ENCODE measurements at regions not wholly inside any gene's neighbourhood (a gene's known extent, or its start where the extent isn't known, plus 50 kb on each side); places are given as distances from the start of the nearest gene placed in this dataset.

GRCh38 chr2:8244639-8245038 is 437.2 kb upstream of the ID2 start:
- Histone ChIP-seq H3K36me3 (ENCODE audit: low read depth) (no peaks in the 10 kb centered on the region), H3K9me2 (ENCODE audit: insufficient read depth) (no peaks in the 10 kb centered on the region), H3K4me1 (ENCODE audit: insufficient read depth) (peaks cover 28% of the 10 kb centered on the region), H3K27ac (no peak overlapping the region), H3K4me3 (no peak overlapping the region), H3K9ac (no peak overlapping the region), H3K79me2 (ENCODE audit: insufficient read depth) (no peaks in the 10 kb centered on the region), H3F3A (ENCODE audit: insufficient read depth) (peaks cover 17% of the 10 kb centered on the region; the same call in 1 of the 2 replicates), H3K27me3 (replicated peaks; ENCODE audit: insufficient read depth) (no peaks in the 10 kb centered on the region), H4K20me1 (ENCODE audit: insufficient read depth) (no peaks in the 10 kb centered on the region), H3K4me2 (ENCODE audit: unreplicated experiment) (no peak overlapping the region), H3K9me3 (ENCODE audit: low read depth) (no peaks in the 10 kb centered on the region), H2AFZ (no peak overlapping the region)
- 83 to 92% methylated on average over 2 of the region's 2 CpGs for WGBS, 2 experiments (ENCODE audit: low coverage in 1 of 2, low lambda C conversion rate in 2 of 2, missing lambda C conversion rate in 2 of 2)
- in situ Hi-C loops (cut with MboI) = no loop called here
- no peak for DNase-seq
- TF ChIP-seq EZH2phosphoT487 (IDR thresholded peaks at IDR 0.05; ENCODE audit: insufficient read depth, low read depth) (no peak), EZH2 (IDR thresholded peaks at IDR 0.05; ENCODE audit: insufficient read depth, poor library complexity, severe bottlenecking) (no peak)

- Histone ChIP-seq H3K4me3 (no peak overlapping the region), H3K9me2 (ENCODE audit: insufficient read depth) (no peaks in the 10 kb centered on the region), H3K9me3 (ENCODE audit: low read depth) (no peaks in the 10 kb centered on the region), H3K9ac (no peak overlapping the region), H3K79me2 (ENCODE audit: insufficient read depth) (no peaks in the 10 kb centered on the region), H3K27me3 (replicated peaks; ENCODE audit: insufficient read depth) (no peaks in the 10 kb centered on the region), H3K4me1 (ENCODE audit: insufficient read depth) (peaks cover 29% of the 10 kb centered on the region), H3F3A (ENCODE audit: insufficient read depth) (peaks cover 17% of the 10 kb centered on the region; the same call in 1 of the 2 replicates), H3K4me2 (ENCODE audit: unreplicated experiment) (no peak overlapping the region), H3K27ac (no peak overlapping the region), H2AFZ (no peak overlapping the region), H3K36me3 (ENCODE audit: low read depth) (no peaks in the 10 kb centered on the region), H4K20me1 (ENCODE audit: insufficient read depth) (no peaks in the 10 kb centered on the region)
- in situ Hi-C loops (cut with MboI) = no loop called here
- TF ChIP-seq EZH2phosphoT487 (IDR thresholded peaks at IDR 0.05; ENCODE audit: insufficient read depth, low read depth) = no peak
- TF ChIP-seq EZH2 (IDR thresholded peaks at IDR 0.05; ENCODE audit: insufficient read depth, poor library complexity, severe bottlenecking) = no peak
- DNase-seq = no peak
- 98% methylated on average over 3 of the region's 3 CpGs for WGBS, 2 experiments (ENCODE audit: low coverage in 1 of 2, low lambda C conversion rate in 2 of 2, missing lambda C conversion rate in 2 of 2)
Observed at GRCh38 chr2:8246137-8246536, 435.7 kb upstream of the ID2 start.

- peaks cover 23% of the 10 kb centered on the region for H3K4me1 ChIP-seq (ENCODE audit: insufficient read depth)
- H3K27ac ChIP-seq = peak overlapping the region; percentile 82
- H4K20me1 ChIP-seq (ENCODE audit: insufficient read depth) = no peaks in the 10 kb centered on the region
- no peaks in the 10 kb centered on the region for H3K36me3 ChIP-seq (ENCODE audit: low read depth)
- no peaks in the 10 kb centered on the region for H3K27me3 ChIP-seq (replicated peaks; ENCODE audit: insufficient read depth)
- peaks cover 17% of the 10 kb centered on the region; the same call in 1 of the 2 replicates for H3F3A ChIP-seq (ENCODE audit: insufficient read depth)
- WGBS, 2 experiments (ENCODE audit: low coverage in 1 of 2, low lambda C conversion rate in 2 of 2, missing lambda C conversion rate in 2 of 2) = 22 to 24% methylated on average over 11 of the region's 11 CpGs
- no peaks in the 10 kb centered on the region for H3K9me2 ChIP-seq (ENCODE audit: insufficient read depth)
- H2AFZ ChIP-seq = peak overlapping the region; percentile 78
- no peaks in the 10 kb centered on the region for H3K9me3 ChIP-seq (ENCODE audit: low read depth)
- in situ Hi-C loops (cut with MboI) = no loop called here
- peak overlapping the region; percentile 64 for H3K4me2 ChIP-seq (ENCODE audit: unreplicated experiment)
- peak overlapping the region; percentile 64 for H3K9ac ChIP-seq
- peak overlapping the region; percentile 45 for H3K4me3 ChIP-seq
- no peaks in the 10 kb centered on the region for H3K79me2 ChIP-seq (ENCODE audit: insufficient read depth)
- TF ChIP-seq EZH2 (IDR thresholded peaks at IDR 0.05; ENCODE audit: insufficient read depth, poor library complexity, severe bottlenecking) (no peak), EZH2phosphoT487 (IDR thresholded peaks at IDR 0.05; ENCODE audit: insufficient read depth, low read depth) (no peak)
- peak; percentile 83 for DNase-seq
Observed at GRCh38 chr2:8247905-8248622, 433.8 kb upstream of the ID2 start.

GRCh38 chr2:8248623-8248957 is 433.3 kb upstream of the ID2 start:
- H3K27me3 ChIP-seq (replicated peaks; ENCODE audit: insufficient read depth) = no peaks in the 10 kb centered on the region
- 8 to 9% methylated on average over 2 of the region's 2 CpGs for WGBS, 2 experiments (ENCODE audit: low coverage in 1 of 2, low lambda C conversion rate in 2 of 2, missing lambda C conversion rate in 2 of 2)
- H3K4me3 ChIP-seq = peak overlapping the region; percentile 45
- H4K20me1 ChIP-seq (ENCODE audit: insufficient read depth) = no peaks in the 10 kb centered on the region
- peak; percentile 70 for DNase-seq
- peaks cover 17% of the 10 kb centered on the region; the same call in 1 of the 2 replicates for H3F3A ChIP-seq (ENCODE audit: insufficient read depth)
- peaks cover 23% of the 10 kb centered on the region for H3K4me1 ChIP-seq (ENCODE audit: insufficient read depth)
- H2AFZ ChIP-seq = peak overlapping the region; percentile 78
- peak overlapping the region; percentile 64 for H3K4me2 ChIP-seq (ENCODE audit: unreplicated experiment)
- peak overlapping the region; percentile 82 for H3K27ac ChIP-seq
- no peaks in the 10 kb centered on the region for H3K79me2 ChIP-seq (ENCODE audit: insufficient read depth)
- H3K9ac ChIP-seq = peak overlapping the region; percentile 64
- no peaks in the 10 kb centered on the region for H3K9me2 ChIP-seq (ENCODE audit: insufficient read depth)
- in situ Hi-C loops (cut with MboI) = no loop called here
- H3K9me3 ChIP-seq (ENCODE audit: low read depth) = no peaks in the 10 kb centered on the region
- no peak for TF ChIP-seq EZH2 (IDR thresholded peaks at IDR 0.05; ENCODE audit: insufficient read depth, poor library complexity, severe bottlenecking)
- TF ChIP-seq EZH2phosphoT487 (IDR thresholded peaks at IDR 0.05; ENCODE audit: insufficient read depth, low read depth) = no peak
- H3K36me3 ChIP-seq (ENCODE audit: low read depth) = no peaks in the 10 kb centered on the region

Measured in GM23248 (cell line).